HG03521 (cell line): ENCODE measurements at regions not wholly inside any gene's neighbourhood (a gene's known extent, or its start where the extent isn't known, plus 50 kb on each side); places are given as distances from the start of the nearest gene placed in this dataset.

Source experiments
- ATAC-seq: cut with Tn5 transposase; IDR thresholded peaks from one replicate; pipeline ENCODE4 v1.9.1; 2021; ENCODE audit warnings: mild to moderate bottlenecking, moderate library complexity; ENCODE audit not compliant: unreplicated experiment

DNA sequence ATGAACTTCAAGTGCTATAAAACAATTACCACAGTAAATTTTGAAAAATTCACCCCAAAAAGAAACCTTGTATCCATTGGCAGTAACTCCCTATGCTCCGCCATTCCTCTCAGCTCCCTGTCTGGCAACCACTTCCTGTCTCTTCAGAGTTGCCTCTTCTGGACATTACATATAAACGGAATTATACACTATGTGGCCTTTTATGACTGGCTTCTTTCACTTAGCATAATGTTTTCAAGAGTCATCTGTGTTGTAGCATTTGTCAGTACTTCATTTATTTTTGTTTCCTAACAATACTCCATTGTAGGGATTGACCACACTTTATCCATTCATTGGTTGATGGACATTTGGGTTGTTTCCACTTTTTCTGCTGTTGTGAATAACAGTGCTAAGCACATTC lies 50.1 kb downstream of the CEP43 start:
- no peak for ATAC-seq

DNA sequence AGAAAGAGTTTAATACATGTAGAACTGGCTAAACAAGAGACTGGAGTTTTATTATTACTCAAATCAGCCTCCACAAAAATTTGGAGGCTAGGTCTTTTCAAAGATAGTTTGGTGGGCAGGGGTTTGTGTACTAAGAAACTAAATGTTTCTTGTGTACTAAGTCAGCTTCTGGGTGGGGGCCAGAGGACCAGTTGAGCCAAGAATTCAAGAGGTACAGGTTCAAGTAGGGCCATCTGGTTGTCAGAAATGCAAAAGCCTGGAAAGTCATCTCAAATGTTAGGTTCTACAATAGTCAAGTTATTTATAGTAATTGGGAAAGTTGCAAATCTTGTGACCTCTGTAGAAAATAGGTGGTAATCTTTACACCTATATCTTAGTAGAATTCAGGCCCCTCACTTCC lies 51.7 kb downstream of the CEP43 start:
- no peak for ATAC-seq

DNA sequence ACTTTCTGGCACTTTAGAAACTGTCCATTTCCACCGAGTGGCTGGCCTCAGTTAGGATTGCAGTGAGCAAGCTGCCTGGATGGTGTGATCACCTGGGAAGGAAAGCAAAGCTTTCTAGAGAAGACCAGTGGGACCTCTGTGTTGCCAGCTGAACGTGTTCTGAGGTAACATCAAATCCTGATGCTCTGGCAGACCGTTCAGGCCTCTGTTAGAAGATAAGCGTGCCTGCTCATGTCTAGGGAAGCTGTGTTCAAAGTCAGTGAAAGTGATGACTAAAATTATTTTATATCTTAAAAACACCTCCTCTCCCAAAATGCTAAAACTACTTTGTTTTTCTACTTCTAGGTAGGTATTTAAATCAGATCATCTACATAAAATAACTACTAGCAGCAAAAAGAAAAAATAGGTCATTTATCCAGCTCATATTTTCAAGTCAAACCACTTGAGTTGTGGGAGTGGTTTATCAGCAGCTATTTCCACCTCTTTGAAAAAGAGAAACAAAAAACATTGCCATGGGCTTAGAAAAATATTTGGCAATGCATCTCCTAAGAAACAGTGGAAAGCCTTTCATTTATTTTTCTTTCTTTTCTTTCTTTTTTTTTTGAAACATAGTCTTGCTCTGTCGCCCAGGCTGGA lies 54.8 kb downstream of the CEP43 start:
- ATAC-seq: no peak

DNA sequence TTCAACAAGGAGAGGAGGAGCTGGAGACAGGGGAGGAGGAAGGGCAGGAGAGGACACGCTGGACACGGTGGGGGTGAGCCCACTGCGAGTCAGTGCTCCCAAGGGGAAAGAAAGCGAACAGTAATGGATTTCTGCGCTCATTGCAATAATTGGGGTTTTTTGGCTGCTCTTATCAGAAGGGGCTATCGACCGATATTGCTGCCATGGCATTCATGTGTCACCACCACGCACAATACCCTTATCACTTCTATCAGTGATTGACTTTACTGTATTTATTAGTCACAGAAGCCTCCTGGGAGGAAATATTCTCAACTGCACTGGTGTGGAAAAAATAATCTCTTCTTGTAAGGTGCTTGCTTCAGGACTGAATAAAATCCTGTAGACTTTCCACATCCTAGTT lies 55.8 kb downstream of the CEP43 start:
- ATAC-seq: no peak

DNA sequence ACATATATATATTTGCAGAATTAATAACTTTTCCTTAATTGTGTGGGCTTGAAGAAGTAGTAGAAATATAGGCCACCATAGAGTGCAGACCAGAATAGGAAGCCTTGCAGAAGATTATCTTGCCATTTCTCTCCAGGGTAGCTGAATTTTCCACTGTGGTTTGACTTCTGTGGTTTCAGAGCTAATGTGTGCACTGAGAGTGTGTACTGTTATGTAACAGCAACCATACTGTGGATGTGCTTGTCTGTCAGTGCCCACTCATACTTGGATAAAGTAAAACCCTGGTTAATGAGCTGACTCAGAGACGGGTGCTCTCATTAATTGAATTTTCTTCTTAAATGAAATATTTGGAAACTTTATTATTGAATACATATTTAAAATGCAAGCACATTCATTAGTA lies 57.2 kb downstream of the CEP43 start:
- ATAC-seq: peak; percentile 80

DNA sequence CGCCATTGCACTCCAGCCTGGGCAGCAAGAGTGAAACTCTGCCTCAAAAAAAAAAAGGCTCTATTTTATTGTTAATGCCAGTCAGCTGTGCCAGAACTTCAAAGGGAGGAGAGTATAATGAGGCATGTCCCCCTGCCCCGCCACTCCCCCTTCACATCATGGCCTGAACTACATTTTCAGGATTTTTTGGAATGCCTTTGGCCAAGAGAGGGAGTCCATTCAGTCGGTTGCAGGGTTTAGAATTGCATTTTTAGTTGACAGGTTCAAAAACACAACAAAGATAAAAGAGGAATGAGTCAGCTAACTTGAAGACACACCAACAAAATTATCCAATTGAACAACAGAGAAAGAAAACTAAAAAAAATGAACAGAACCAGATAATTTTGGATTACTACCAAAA lies 59.1 kb downstream of the CEP43 start:
- ATAC-seq: no peak
